Activated gamma-delta T cell treated with anti-CD3 and anti-CD28 coated beads, Interleukin-2, amount 50 U/mL, for 16 hours (primary cell): ENCODE measurements at regions not wholly inside any gene's neighbourhood (a gene's known extent, or its start where the extent isn't known, plus 50 kb on each side); places are given as distances from the start of the nearest gene placed in this dataset.

Source experiments
- DNase-seq: peaks from one replicate; pipeline ENCODE4 v3.0.0-alpha.2; 2020; ENCODE audit warnings: low read depth

- DNase-seq = no peak
Observed at GRCh38 chr15:96736384-96736783, 405.9 kb downstream of the NR2F2 start.

- no peak for DNase-seq
Observed at GRCh38 chr15:96737408-96737807, 406.9 kb downstream of the NR2F2 start.

GRCh38 chr15:96746665-96747064, 416.2 kb downstream of the NR2F2 start:
- no peak for DNase-seq

- DNase-seq = no peak
Observed at GRCh38 chr15:96747291-96747690, 416.8 kb downstream of the NR2F2 start.

GRCh38 chr15:96750361-96750760, 419.9 kb downstream of the NR2F2 start:
- no peak for DNase-seq

- no peak for DNase-seq
Observed at GRCh38 chr15:96756146-96756545, 425.6 kb downstream of the NR2F2 start.

GRCh38 chr15:96756656-96757055, 426.2 kb downstream of the NR2F2 start:
- DNase-seq = no peak

- DNase-seq = no peak
Observed at GRCh38 chr15:96762566-96762965, 432.1 kb downstream of the NR2F2 start.

GRCh38 chr15:96764501-96764900, 434.0 kb downstream of the NR2F2 start:
- DNase-seq = no peak

GRCh38 chr15:96764946-96765345, 434.4 kb downstream of the NR2F2 start:
- no peak for DNase-seq

- DNase-seq = no peak
Observed at GRCh38 chr15:96766366-96766765, 435.9 kb downstream of the NR2F2 start.

GRCh38 chr15:96767703-96768434, 437.4 kb downstream of the NR2F2 start:
- no peak for DNase-seq

GRCh38 chr15:96768435-96768789, 437.9 kb downstream of the NR2F2 start:
- no peak for DNase-seq

GRCh38 chr15:96771035-96771434, 440.5 kb downstream of the NR2F2 start:
- no peak for DNase-seq

- no peak for DNase-seq
Observed at GRCh38 chr15:96774216-96774615, 443.7 kb downstream of the NR2F2 start.

- DNase-seq = no peak
Observed at GRCh38 chr15:96783746-96784145, 453.2 kb downstream of the NR2F2 start.

GRCh38 chr15:96790004-96790403, 459.5 kb downstream of the NR2F2 start:
- DNase-seq = no peak

- no peak for DNase-seq
Observed at GRCh38 chr15:96792216-96792615, 461.7 kb downstream of the NR2F2 start.

GRCh38 chr15:96796841-96797240, 466.3 kb downstream of the NR2F2 start:
- DNase-seq = no peak

- DNase-seq = no peak
Observed at GRCh38 chr15:96801576-96802150, 471.2 kb downstream of the NR2F2 start.

GRCh38 chr15:96802611-96803255, 472.2 kb downstream of the NR2F2 start:
- no peak for DNase-seq

- no peak for DNase-seq
Observed at GRCh38 chr15:96804754-96805153, 474.3 kb downstream of the NR2F2 start.

GRCh38 chr15:96807361-96807760, 476.9 kb downstream of the NR2F2 start:
- no peak for DNase-seq

GRCh38 chr15:96817900-96818299, 487.4 kb downstream of the NR2F2 start:
- no peak for DNase-seq
